ENCODE measurements at regions not wholly inside any gene's neighbourhood (a gene's known extent, or its start where the extent isn't known, plus 50 kb on each side); places are given as distances from the start of the nearest gene placed in this dataset.

GRCh38 chr3:76684946-76685345 is 355.0 kb upstream of the ROBO2 start:
- no peak overlapping the region for H3K4me3 ChIP-seq (ENCODE audit: low read length)
- no peak for TF ChIP-seq CTCF (conservative IDR thresholded peaks at IDR 0.05; ENCODE audit: low read length)
- no peak for DNase-seq (ENCODE audit: low read depth)

GRCh38 chr3:76685858-76686257 is 354.0 kb upstream of the ROBO2 start:
- no peak for DNase-seq (ENCODE audit: low read depth)
- no peak for TF ChIP-seq CTCF (conservative IDR thresholded peaks at IDR 0.05; ENCODE audit: low read length)

GRCh38 chr3:76687019-76687418 is 352.9 kb upstream of the ROBO2 start:
- TF ChIP-seq CTCF (conservative IDR thresholded peaks at IDR 0.05; ENCODE audit: low read length) = no peak
- H3K4me3 ChIP-seq (ENCODE audit: low read length) = no peak overlapping the region
- no peak for DNase-seq (ENCODE audit: low read depth)

More at GRCh38 chr3:76685858-76686257, 354.0 kb upstream of the ROBO2 start:
- no peak overlapping the region for H3K4me3 ChIP-seq (ENCODE audit: low read length)

GRCh38 chr3:76694063-76694462 is 345.8 kb upstream of the ROBO2 start:
- no peak overlapping the region for H3K4me3 ChIP-seq (ENCODE audit: low read length)
- no peak for DNase-seq (ENCODE audit: low read depth)
- no peak for TF ChIP-seq CTCF (conservative IDR thresholded peaks at IDR 0.05; ENCODE audit: low read length)

GRCh38 chr3:76698136-76698706 is 341.7 kb upstream of the ROBO2 start:
- no peak for TF ChIP-seq CTCF (conservative IDR thresholded peaks at IDR 0.05; ENCODE audit: low read length)
- no peak overlapping the region for H3K4me3 ChIP-seq (ENCODE audit: low read length)
- DNase-seq (ENCODE audit: low read depth) = no peak

GRCh38 chr3:76699846-76700245 is 340.1 kb upstream of the ROBO2 start:
- DNase-seq (ENCODE audit: low read depth) = no peak
- no peak for TF ChIP-seq CTCF (conservative IDR thresholded peaks at IDR 0.05; ENCODE audit: low read length)
- no peak overlapping the region for H3K4me3 ChIP-seq (ENCODE audit: low read length)

- no peak for DNase-seq (ENCODE audit: low read depth)
- H3K4me3 ChIP-seq (ENCODE audit: low read length) = no peak overlapping the region
- no peak for TF ChIP-seq CTCF (conservative IDR thresholded peaks at IDR 0.05; ENCODE audit: low read length)
Observed at GRCh38 chr3:76700323-76700722, 339.6 kb upstream of the ROBO2 start.

All from AG10803 (cell line).